ENCODE measurements at regions not wholly inside any gene's neighbourhood (a gene's known extent, or its start where the extent isn't known, plus 50 kb on each side); places are given as distances from the start of the nearest gene placed in this dataset.

DNA sequence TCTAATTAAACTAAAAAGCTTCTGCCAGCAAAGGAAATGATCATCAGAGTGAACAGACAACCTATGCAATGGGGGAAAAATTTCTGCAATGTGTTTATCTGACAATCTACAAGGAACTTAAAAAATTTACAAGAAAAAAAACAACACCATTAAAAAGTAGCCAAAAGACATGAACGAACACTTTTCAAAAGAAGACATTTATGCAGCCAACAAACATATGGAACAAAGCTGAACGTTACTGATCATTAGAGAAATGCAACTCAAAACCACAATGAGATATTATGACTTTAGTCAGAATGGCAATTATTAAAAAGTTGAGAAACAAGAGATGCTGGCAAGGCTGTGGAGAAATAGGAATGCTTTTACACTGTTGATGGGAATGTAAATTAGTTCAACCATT lies 530.4 kb upstream of the DAB2 start:
- H3K4me1 ChIP-seq (ENCODE audit: control insufficient read depth, insufficient read depth, low read length, poor library complexity, severe bottlenecking), result no peaks in the 10 kb centered on the region
- DNase-seq, result no peak
- H3K27me3 ChIP-seq (replicated peaks; ENCODE audit: control insufficient read depth, insufficient read depth, low read length, poor library complexity, severe bottlenecking), result no peaks in the 10 kb centered on the region
- no peaks in the 10 kb centered on the region for H3K9me3 ChIP-seq (ENCODE audit: control insufficient read depth, low read length)
- H3K27ac ChIP-seq (ENCODE audit: insufficient read depth, low read length, poor library complexity, severe bottlenecking), result no peak overlapping the region
- no peak overlapping the region for H3K4me3 ChIP-seq (ENCODE audit: insufficient read depth, low read depth, low read length, poor library complexity, severe bottlenecking)
- H3K36me3 ChIP-seq (ENCODE audit: control insufficient read depth, insufficient read depth, low read length), result no peaks in the 10 kb centered on the region

DNA sequence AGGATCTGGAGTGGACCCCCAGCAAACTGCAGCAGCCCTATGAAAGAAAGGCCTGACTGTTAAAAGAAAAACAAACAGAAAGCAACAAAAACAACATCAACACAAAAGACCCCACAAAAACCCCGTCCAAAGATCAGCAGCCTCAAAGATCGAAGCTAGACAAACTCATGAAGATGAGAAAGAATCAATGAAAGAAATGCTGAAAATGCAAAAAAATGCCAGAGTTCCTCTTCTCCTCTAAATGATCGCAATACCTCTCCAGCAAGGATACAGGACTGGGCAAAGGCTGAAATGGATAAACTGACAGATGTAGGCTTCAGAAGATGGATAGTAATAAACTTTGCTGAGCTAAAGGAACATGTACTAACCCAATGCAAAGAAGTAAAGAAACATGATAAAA lies 526.3 kb upstream of the DAB2 start:
- Histone ChIP-seq H3K27ac (ENCODE audit: insufficient read depth, low read length, poor library complexity, severe bottlenecking) (no peak overlapping the region), H3K4me3 (ENCODE audit: insufficient read depth, low read depth, low read length, poor library complexity, severe bottlenecking) (no peak overlapping the region), H3K27me3 (replicated peaks; ENCODE audit: control insufficient read depth, insufficient read depth, low read length, poor library complexity, severe bottlenecking) (no peaks in the 10 kb centered on the region), H3K36me3 (ENCODE audit: control insufficient read depth, insufficient read depth, low read length) (no peaks in the 10 kb centered on the region), H3K4me1 (ENCODE audit: control insufficient read depth, insufficient read depth, low read length, poor library complexity, severe bottlenecking) (no peaks in the 10 kb centered on the region), H3K9me3 (ENCODE audit: control insufficient read depth, low read length) (no peaks in the 10 kb centered on the region)
- no peak for DNase-seq

GRCh38 chr5:39948867-39949468 lies 524.2 kb upstream of the DAB2 start:
- Histone ChIP-seq H3K36me3 (ENCODE audit: control insufficient read depth, insufficient read depth, low read length) (no peaks in the 10 kb centered on the region), H3K4me3 (ENCODE audit: insufficient read depth, low read depth, low read length, poor library complexity, severe bottlenecking) (no peak overlapping the region)
- DNase-seq, result peak; percentile 1 to 59 (median 16)

DNA sequence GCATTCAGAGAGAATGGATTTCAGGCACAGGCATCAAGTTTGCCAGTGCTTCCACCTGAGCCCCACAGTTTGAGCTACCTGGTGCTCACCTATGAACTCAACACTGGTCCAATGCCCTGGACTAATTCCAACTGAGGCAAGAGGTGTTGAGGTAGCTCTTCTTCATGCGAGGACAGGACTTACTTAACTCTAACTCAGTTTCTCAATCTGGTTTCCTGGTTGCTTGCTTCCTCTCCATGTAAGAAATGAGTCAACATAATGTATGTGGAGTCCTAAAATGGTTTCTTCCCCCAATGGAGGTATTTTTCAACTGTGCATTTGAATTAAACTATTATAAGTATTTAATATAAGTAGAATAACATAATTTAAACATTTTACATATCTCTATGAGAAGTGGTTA lies 523.6 kb upstream of the DAB2 start:
- no peak overlapping the region for H3K4me3 ChIP-seq (ENCODE audit: insufficient read depth, low read depth, low read length, poor library complexity, severe bottlenecking)
- H3K36me3 ChIP-seq (ENCODE audit: control insufficient read depth, insufficient read depth, low read length), result no peaks in the 10 kb centered on the region
- H3K4me1 ChIP-seq (ENCODE audit: control insufficient read depth, insufficient read depth, low read length, poor library complexity, severe bottlenecking), result no peaks in the 10 kb centered on the region
- no peaks in the 10 kb centered on the region for H3K27me3 ChIP-seq (replicated peaks; ENCODE audit: control insufficient read depth, insufficient read depth, low read length, poor library complexity, severe bottlenecking)
- DNase-seq, result no peak
- no peaks in the 10 kb centered on the region for H3K9me3 ChIP-seq (ENCODE audit: control insufficient read depth, low read length)
- no peak overlapping the region for H3K27ac ChIP-seq (ENCODE audit: insufficient read depth, low read length, poor library complexity, severe bottlenecking)

More at GRCh38 chr5:39948867-39949468, 524.2 kb upstream of the DAB2 start:
- Histone ChIP-seq H3K4me1 (ENCODE audit: control insufficient read depth, insufficient read depth, low read length, poor library complexity, severe bottlenecking) (no peaks in the 10 kb centered on the region), H3K9me3 (ENCODE audit: control insufficient read depth, low read length) (no peaks in the 10 kb centered on the region), H3K27me3 (replicated peaks; ENCODE audit: control insufficient read depth, insufficient read depth, low read length, poor library complexity, severe bottlenecking) (no peaks in the 10 kb centered on the region), H3K27ac (ENCODE audit: insufficient read depth, low read length, poor library complexity, severe bottlenecking) (no peak overlapping the region)

GRCh38 chr5:39947657-39948056 lies 522.9 kb upstream of the DAB2 start:
- DNase-seq, result no peak
- no peaks in the 10 kb centered on the region for H3K27me3 ChIP-seq (replicated peaks; ENCODE audit: control insufficient read depth, insufficient read depth, low read length, poor library complexity, severe bottlenecking)
- no peak overlapping the region for H3K27ac ChIP-seq (ENCODE audit: insufficient read depth, low read length, poor library complexity, severe bottlenecking)
- H3K9me3 ChIP-seq (ENCODE audit: control insufficient read depth, low read length), result no peaks in the 10 kb centered on the region
- no peaks in the 10 kb centered on the region for H3K4me1 ChIP-seq (ENCODE audit: control insufficient read depth, insufficient read depth, low read length, poor library complexity, severe bottlenecking)
- no peaks in the 10 kb centered on the region for H3K36me3 ChIP-seq (ENCODE audit: control insufficient read depth, insufficient read depth, low read length)
- H3K4me3 ChIP-seq (ENCODE audit: insufficient read depth, low read depth, low read length, poor library complexity, severe bottlenecking), result no peak overlapping the region

- Histone ChIP-seq H3K36me3 (ENCODE audit: control insufficient read depth, insufficient read depth, low read length) (no peaks in the 10 kb centered on the region), H3K27ac (ENCODE audit: insufficient read depth, low read length, poor library complexity, severe bottlenecking) (no peak overlapping the region), H3K4me3 (ENCODE audit: insufficient read depth, low read depth, low read length, poor library complexity, severe bottlenecking) (no peak overlapping the region), H3K9me3 (ENCODE audit: control insufficient read depth, low read length) (no peaks in the 10 kb centered on the region), H3K4me1 (ENCODE audit: control insufficient read depth, insufficient read depth, low read length, poor library complexity, severe bottlenecking) (no peaks in the 10 kb centered on the region), H3K27me3 (replicated peaks; ENCODE audit: control insufficient read depth, insufficient read depth, low read length, poor library complexity, severe bottlenecking) (no peaks in the 10 kb centered on the region)
- no peak for DNase-seq
Observed at GRCh38 chr5:39946356-39947045, 521.7 kb upstream of the DAB2 start.

DNA sequence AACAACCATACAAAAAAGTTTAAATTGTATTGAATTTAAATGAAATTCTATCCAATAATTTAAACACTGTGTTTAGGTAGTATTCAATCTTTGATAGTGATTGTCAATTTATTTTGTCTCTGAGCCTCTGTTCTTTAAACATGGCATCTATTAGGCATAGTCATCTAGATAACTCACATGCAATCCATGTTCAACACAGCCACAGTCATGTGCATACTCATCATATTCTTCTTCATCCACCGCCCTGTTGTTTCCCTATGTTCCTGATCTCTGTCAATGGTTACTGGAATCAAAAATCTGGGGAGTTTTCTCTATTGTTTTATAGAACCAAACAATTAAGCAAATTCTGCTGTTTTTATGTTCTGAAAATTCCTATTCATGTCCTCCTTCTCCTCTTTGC lies 521.1 kb upstream of the DAB2 start:
- no peaks in the 10 kb centered on the region for H3K36me3 ChIP-seq (ENCODE audit: control insufficient read depth, insufficient read depth, low read length)
- H3K4me3 ChIP-seq (ENCODE audit: insufficient read depth, low read depth, low read length, poor library complexity, severe bottlenecking), result no peak overlapping the region
- no peaks in the 10 kb centered on the region for H3K4me1 ChIP-seq (ENCODE audit: control insufficient read depth, insufficient read depth, low read length, poor library complexity, severe bottlenecking)
- H3K27ac ChIP-seq (ENCODE audit: insufficient read depth, low read length, poor library complexity, severe bottlenecking), result no peak overlapping the region
- no peaks in the 10 kb centered on the region for H3K27me3 ChIP-seq (replicated peaks; ENCODE audit: control insufficient read depth, insufficient read depth, low read length, poor library complexity, severe bottlenecking)
- DNase-seq, result no peak
- no peaks in the 10 kb centered on the region for H3K9me3 ChIP-seq (ENCODE audit: control insufficient read depth, low read length)

- Histone ChIP-seq H3K4me1 (ENCODE audit: control insufficient read depth, insufficient read depth, low read length, poor library complexity, severe bottlenecking) (no peaks in the 10 kb centered on the region), H3K4me3 (ENCODE audit: insufficient read depth, low read depth, low read length, poor library complexity, severe bottlenecking) (no peak overlapping the region), H3K27me3 (replicated peaks; ENCODE audit: control insufficient read depth, insufficient read depth, low read length, poor library complexity, severe bottlenecking) (no peaks in the 10 kb centered on the region), H3K27ac (ENCODE audit: insufficient read depth, low read length, poor library complexity, severe bottlenecking) (no peak overlapping the region), H3K9me3 (ENCODE audit: control insufficient read depth, low read length) (no peaks in the 10 kb centered on the region), H3K36me3 (ENCODE audit: control insufficient read depth, insufficient read depth, low read length) (no peaks in the 10 kb centered on the region)
- DNase-seq, result no peak
Observed at GRCh38 chr5:39943811-39944210, 519.0 kb upstream of the DAB2 start.

DNA sequence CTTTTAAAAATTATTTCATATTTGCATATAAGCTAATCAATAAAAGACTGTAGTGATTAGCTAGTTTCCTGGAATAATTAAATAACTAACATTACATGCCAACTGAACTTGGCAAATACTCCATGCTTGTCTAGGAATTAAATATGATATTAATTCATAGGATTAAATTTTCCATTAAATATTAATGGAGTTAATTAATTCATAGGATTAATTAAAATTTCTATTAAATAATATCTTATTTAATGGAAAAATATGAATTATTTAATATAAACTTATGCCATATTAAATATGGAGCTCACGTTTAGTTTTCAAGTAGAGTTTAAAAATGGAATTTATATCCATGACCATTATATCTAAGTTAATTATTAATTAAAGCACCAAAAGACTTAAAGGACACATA lies 517.8 kb upstream of the DAB2 start:
- Histone ChIP-seq H3K27ac (ENCODE audit: insufficient read depth, low read length, poor library complexity, severe bottlenecking) (no peak overlapping the region), H3K9me3 (ENCODE audit: control insufficient read depth, low read length) (no peaks in the 10 kb centered on the region), H3K27me3 (replicated peaks; ENCODE audit: control insufficient read depth, insufficient read depth, low read length, poor library complexity, severe bottlenecking) (no peaks in the 10 kb centered on the region), H3K4me3 (ENCODE audit: insufficient read depth, low read depth, low read length, poor library complexity, severe bottlenecking) (no peak overlapping the region), H3K36me3 (ENCODE audit: control insufficient read depth, insufficient read depth, low read length) (no peaks in the 10 kb centered on the region), H3K4me1 (ENCODE audit: control insufficient read depth, insufficient read depth, low read length, poor library complexity, severe bottlenecking) (no peaks in the 10 kb centered on the region)
- no peak for DNase-seq

- H3K27ac ChIP-seq (ENCODE audit: insufficient read depth, low read length, poor library complexity, severe bottlenecking), result no peak overlapping the region
- H3K4me3 ChIP-seq (ENCODE audit: insufficient read depth, low read depth, low read length, poor library complexity, severe bottlenecking), result no peak overlapping the region
- H3K27me3 ChIP-seq (replicated peaks; ENCODE audit: control insufficient read depth, insufficient read depth, low read length, poor library complexity, severe bottlenecking), result no peaks in the 10 kb centered on the region
- DNase-seq, result no peak
- H3K4me1 ChIP-seq (ENCODE audit: control insufficient read depth, insufficient read depth, low read length, poor library complexity, severe bottlenecking), result no peaks in the 10 kb centered on the region
- H3K9me3 ChIP-seq (ENCODE audit: control insufficient read depth, low read length), result no peaks in the 10 kb centered on the region
- H3K36me3 ChIP-seq (ENCODE audit: control insufficient read depth, insufficient read depth, low read length), result no peaks in the 10 kb centered on the region
Observed at GRCh38 chr5:39941416-39941815, 516.6 kb upstream of the DAB2 start.

Data from effector memory CD4-positive, alpha-beta T cell (primary cell).